Vagina (tissue), 2 donors: ENCODE measurements at regions not wholly inside any gene's neighbourhood (a gene's known extent, or its start where the extent isn't known, plus 50 kb on each side); places are given as distances from the start of the nearest gene placed in this dataset.

Source experiments
- POLR2A ChIP-seq, 2 donors: fragments of 450-650 bp; IDR thresholded peaks; one replicate each; pipeline ENCODE4 v1.6.1; 2017; ENCODE audit warnings: antibody characterized with exemption in 2 of 2, mild to moderate bottlenecking in 2 of 2, moderate library complexity in 2 of 2
- TF ChIP-seq, protein P1 (sequence below), 3 experiments: fragments of 450-650 bp in 2 of 3; fragments of 200-600 bp in 1 of 3; sonication (generic) in 1 of 3; IDR thresholded peaks; one replicate each; pipeline ENCODE4 v1.5.1; 2017 to 2019; ENCODE audit warnings: antibody characterized with exemption in 3 of 3, mild to moderate bottlenecking in 2 of 3, moderate library complexity in 2 of 3

- TF ChIP-seq POLR2A (IDR thresholded peaks at IDR 0.05): no peak
- TF ChIP-seq, protein P1, sequence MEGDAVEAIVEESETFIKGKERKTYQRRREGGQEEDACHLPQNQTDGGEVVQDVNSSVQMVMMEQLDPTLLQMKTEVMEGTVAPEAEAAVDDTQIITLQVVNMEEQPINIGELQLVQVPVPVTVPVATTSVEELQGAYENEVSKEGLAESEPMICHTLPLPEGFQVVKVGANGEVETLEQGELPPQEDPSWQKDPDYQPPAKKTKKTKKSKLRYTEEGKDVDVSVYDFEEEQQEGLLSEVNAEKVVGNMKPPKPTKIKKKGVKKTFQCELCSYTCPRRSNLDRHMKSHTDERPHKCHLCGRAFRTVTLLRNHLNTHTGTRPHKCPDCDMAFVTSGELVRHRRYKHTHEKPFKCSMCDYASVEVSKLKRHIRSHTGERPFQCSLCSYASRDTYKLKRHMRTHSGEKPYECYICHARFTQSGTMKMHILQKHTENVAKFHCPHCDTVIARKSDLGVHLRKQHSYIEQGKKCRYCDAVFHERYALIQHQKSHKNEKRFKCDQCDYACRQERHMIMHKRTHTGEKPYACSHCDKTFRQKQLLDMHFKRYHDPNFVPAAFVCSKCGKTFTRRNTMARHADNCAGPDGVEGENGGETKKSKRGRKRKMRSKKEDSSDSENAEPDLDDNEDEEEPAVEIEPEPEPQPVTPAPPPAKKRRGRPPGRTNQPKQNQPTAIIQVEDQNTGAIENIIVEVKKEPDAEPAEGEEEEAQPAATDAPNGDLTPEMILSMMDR (IDR thresholded peaks at IDR 0.05): no peak
Measured at GRCh38 chr15:95347837-95348236, 982.7 kb upstream of the NR2F2 start.
